Activated naive CD8-positive, alpha-beta T cell (primary cell): ENCODE measurements at regions not wholly inside any gene's neighbourhood (a gene's known extent, or its start where the extent isn't known, plus 50 kb on each side); places are given as distances from the start of the nearest gene placed in this dataset.

Experiments used
- H3K27ac Mint-ChIP-seq: one replicate; pipeline ENCODE4 v1.8.0; 2021; ENCODE audit warnings: mixed read lengths
- H3K27me3 Mint-ChIP-seq: one replicate; pipeline ENCODE4 v1.8.0; 2021; ENCODE audit warnings: mixed read lengths
- H3K36me3 Mint-ChIP-seq: one replicate; pipeline ENCODE4 v1.8.0; 2021; ENCODE audit warnings: mixed read lengths
- H3K4me1 Mint-ChIP-seq: one replicate; pipeline ENCODE4 v1.8.0; 2021; ENCODE audit warnings: low read depth, mixed read lengths
- H3K4me3 Mint-ChIP-seq: one replicate; pipeline ENCODE4 v1.8.0; 2021; ENCODE audit warnings: mild to moderate bottlenecking, mixed read lengths
- H3K9me3 Mint-ChIP-seq: one replicate; pipeline ENCODE4 v1.8.0; 2021; ENCODE audit warnings: low read depth, mixed read lengths

DNA sequence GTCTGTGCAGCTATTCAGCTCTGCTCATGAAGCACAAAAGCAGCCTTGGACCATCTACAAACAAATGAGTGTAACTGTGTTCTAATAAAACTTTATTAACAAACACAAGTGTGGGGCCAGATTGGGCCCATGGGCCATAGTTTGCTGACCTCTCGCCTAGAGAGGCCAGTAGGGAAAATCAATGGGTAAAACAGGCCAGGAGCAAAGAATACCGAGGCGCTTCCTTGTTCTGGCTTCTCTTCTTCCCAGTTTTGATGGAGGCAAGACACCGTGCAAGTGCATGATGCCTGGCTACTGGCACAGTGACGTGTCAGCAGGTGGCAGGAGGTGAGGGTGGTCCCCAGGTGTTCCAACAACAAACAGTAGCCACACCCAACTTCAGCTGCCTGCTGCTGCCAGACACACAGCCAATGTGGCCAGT, 94.3 kb upstream of the SDK1 start:
- no peaks in the 10 kb centered on the region for H3K27me3 Mint-ChIP-seq
- H3K36me3 Mint-ChIP-seq, result no peaks in the 10 kb centered on the region
- H3K27ac Mint-ChIP-seq, result no peak overlapping the region
- no peak overlapping the region for H3K4me3 Mint-ChIP-seq
- no peaks in the 10 kb centered on the region for H3K9me3 Mint-ChIP-seq
- H3K4me1 Mint-ChIP-seq, result no peaks in the 10 kb centered on the region

DNA sequence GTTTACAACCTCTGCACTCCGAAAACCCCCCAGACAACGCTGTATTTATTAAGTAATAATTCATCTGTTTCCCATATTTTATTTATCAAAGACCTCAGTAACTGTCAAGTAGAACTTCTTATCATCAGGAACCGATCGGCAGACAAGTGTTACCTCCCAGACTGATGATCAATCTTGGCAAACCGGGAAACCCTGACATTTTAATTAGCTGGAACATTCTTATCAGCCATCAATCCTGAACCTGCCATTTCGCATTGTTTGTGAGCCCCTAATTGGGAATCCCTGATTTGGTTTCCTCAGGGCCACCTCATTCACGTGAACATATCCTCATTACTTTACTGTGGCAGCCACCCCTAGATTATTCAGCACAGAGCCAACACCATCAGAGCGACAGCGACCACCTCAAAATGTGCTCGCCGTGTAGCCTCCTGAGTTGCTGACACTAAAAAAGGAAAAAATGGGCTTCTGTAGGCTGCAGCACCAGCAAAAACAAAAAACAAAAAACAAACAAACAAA, 93.6 kb upstream of the SDK1 start:
- H3K9me3 Mint-ChIP-seq, result no peaks in the 10 kb centered on the region
- no peaks in the 10 kb centered on the region for H3K36me3 Mint-ChIP-seq

GRCh38 chr7:3210531-3210930, 90.5 kb upstream of the SDK1 start:
- H3K4me1 Mint-ChIP-seq, result no peaks in the 10 kb centered on the region
- no peaks in the 10 kb centered on the region for H3K27me3 Mint-ChIP-seq
- no peaks in the 10 kb centered on the region for H3K36me3 Mint-ChIP-seq
- H3K4me3 Mint-ChIP-seq, result no peak overlapping the region
- H3K9me3 Mint-ChIP-seq, result no peaks in the 10 kb centered on the region
- H3K27ac Mint-ChIP-seq, result no peak overlapping the region

More for the DNA sequence above, 93.6 kb upstream of the SDK1 start:
- Mint-ChIP-seq H3K4me3 (no peak overlapping the region), H3K4me1 (no peaks in the 10 kb centered on the region), H3K27me3 (no peaks in the 10 kb centered on the region), H3K27ac (no peak overlapping the region)

DNA sequence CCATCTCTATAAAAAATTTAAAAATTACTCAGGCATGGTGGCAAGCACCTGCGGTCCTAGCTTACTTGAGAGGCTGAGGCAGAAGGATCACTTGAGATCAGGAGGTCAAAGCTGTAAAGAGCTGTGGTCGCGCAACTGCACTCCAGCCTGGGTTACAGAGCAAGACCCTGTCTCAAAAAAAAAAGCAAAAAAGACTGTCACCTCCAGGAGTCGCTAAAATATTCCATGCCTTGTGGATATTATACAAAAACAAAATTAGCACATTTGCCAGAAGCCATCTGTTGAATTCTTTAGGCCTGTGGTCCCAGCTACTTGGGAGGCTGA, 87.0 kb upstream of the SDK1 start:
- Mint-ChIP-seq H3K27me3 (peaks cover 2% of the 10 kb centered on the region), H3K4me3 (no peak overlapping the region), H3K27ac (no peak overlapping the region), H3K9me3 (no peaks in the 10 kb centered on the region), H3K36me3 (no peaks in the 10 kb centered on the region), H3K4me1 (peaks cover 8% of the 10 kb centered on the region)

- no peak overlapping the region for H3K27ac Mint-ChIP-seq
- no peaks in the 10 kb centered on the region for H3K9me3 Mint-ChIP-seq
- H3K4me1 Mint-ChIP-seq, result peaks cover 9% of the 10 kb centered on the region
- H3K4me3 Mint-ChIP-seq, result no peak overlapping the region
- H3K36me3 Mint-ChIP-seq, result no peaks in the 10 kb centered on the region
- peaks cover 4% of the 10 kb centered on the region for H3K27me3 Mint-ChIP-seq
Measured at GRCh38 chr7:3215624-3216585, 85.1 kb upstream of the SDK1 start.

DNA sequence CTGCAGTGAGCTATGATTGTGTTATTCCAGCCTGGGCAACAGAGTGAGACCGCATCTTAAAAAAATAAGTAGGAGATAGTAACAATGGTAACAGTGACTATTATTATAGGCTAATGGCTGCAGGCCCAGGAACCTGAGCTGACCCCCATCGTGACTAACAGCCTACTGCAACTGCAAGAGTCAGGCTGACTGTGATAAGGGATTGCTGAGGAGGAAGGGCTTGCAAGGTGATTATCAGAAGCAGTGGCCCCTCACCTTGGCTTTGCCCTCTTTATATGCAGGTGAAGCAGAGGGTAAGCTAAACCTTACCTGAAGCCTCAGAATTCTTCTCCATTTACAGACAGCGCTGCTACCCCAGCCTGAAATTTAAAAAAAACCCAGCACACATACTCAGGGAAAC, 83.9 kb upstream of the SDK1 start:
- Mint-ChIP-seq H3K27me3 (peaks cover 6% of the 10 kb centered on the region), H3K4me1 (peaks cover 9% of the 10 kb centered on the region), H3K27ac (no peak overlapping the region), H3K4me3 (no peak overlapping the region), H3K9me3 (no peaks in the 10 kb centered on the region), H3K36me3 (no peaks in the 10 kb centered on the region)

DNA sequence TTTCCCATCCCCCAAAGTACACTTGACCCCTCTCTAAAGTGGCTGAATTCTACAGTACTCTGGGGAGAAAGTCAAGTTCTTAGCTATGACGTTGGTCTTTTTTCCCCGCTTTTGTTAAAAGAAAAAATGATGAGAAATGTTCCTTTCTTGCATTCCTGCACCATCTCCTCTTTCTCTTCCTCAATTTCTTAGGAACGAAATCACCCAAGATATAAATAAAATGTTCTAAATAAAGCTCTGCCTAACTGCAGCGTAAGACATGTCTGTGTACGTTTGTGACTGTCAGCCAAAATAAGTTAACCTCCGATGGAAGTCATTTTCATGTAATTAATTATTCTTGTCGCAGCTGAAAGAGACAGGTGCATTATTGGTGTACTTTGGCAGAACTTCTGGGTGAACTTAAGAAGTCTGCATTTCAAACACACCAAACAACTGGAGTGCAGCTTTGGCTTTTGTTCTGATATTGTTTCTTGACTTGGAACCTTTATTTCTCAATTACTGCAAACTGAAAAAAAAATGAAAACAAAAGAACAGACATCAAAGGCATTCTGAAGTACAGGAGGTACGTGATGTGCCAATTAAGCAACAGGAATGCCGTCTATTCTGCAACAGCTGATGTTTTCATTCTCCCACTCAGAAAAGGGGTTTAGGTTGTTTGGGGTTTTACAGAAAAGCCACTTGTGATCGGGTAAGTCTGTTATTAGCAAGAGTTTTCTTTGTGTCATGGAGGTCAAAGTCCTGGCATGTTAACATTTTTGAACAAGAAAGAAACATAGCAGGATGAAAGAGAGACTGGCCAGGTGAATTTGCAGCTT, 82.4 kb upstream of the SDK1 start:
- peaks cover 7% of the 10 kb centered on the region for H3K27me3 Mint-ChIP-seq
- H3K9me3 Mint-ChIP-seq, result no peaks in the 10 kb centered on the region
- H3K36me3 Mint-ChIP-seq, result no peaks in the 10 kb centered on the region
- H3K27ac Mint-ChIP-seq, result no peak overlapping the region
- no peak overlapping the region for H3K4me3 Mint-ChIP-seq
- H3K4me1 Mint-ChIP-seq, result peaks cover 9% of the 10 kb centered on the region

DNA sequence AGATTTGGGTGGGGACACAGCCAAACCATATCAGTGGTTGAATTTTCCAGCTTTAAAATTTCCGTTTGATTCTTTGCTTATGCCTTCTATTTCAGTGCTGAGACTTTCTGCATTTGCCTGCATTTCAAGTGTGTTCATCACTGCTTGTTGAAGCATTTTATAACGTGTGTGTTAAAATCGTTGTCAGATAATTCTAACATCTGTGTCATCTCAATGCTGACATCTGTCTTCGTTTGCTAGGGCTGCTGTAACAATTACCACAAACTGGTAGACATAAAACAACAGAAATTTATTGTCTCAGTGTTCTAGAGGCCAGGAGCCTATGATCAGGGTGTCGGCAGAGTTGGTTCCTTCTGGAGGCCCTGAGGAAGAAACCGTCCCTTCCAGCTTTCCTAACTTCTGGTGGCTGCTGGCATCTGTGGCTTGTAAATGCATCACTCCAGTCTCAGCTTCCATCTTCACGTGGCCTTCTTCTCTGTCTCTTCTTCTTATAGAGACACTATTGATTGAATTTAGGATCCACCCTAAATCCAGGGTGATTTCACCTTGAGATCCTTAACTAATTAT, 71.1 kb upstream of the SDK1 start:
- Mint-ChIP-seq H3K27me3 (no peaks in the 10 kb centered on the region), H3K36me3 (peaks cover 3% of the 10 kb centered on the region), H3K4me1 (peaks cover 18% of the 10 kb centered on the region), H3K4me3 (no peak overlapping the region), H3K27ac (no peak overlapping the region), H3K9me3 (peaks cover 8% of the 10 kb centered on the region)

GRCh38 chr7:3230908-3231307, 70.1 kb upstream of the SDK1 start:
- Mint-ChIP-seq H3K4me1 (peaks cover 18% of the 10 kb centered on the region), H3K27ac (no peak overlapping the region), H3K36me3 (peaks cover 9% of the 10 kb centered on the region), H3K9me3 (peaks cover 15% of the 10 kb centered on the region), H3K27me3 (no peaks in the 10 kb centered on the region), H3K4me3 (no peak overlapping the region)

GRCh38 chr7:3232228-3232627, 68.8 kb upstream of the SDK1 start:
- Mint-ChIP-seq H3K36me3 (peaks cover 9% of the 10 kb centered on the region), H3K4me3 (no peak overlapping the region), H3K9me3 (peaks cover 15% of the 10 kb centered on the region), H3K27me3 (peaks cover 2% of the 10 kb centered on the region), H3K27ac (no peak overlapping the region), H3K4me1 (peaks cover 18% of the 10 kb centered on the region)

DNA sequence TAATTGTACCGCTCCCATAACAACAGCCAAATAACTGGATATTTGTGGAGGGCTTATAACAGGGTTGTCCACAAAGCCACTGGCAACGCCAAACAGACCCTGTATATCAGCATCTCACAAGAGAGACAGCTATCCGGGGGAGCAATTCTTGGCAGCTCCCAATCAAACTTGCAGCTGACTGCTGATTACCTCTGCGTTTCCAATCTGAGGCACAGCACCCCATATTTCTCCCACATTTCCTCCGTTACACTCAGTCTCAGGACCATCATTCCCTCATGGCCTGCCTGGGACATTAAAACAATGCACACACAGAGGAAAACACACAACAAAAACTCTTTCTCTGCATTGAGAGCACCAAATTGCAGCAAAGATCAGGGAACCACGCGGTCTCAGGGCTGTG, 67.8 kb upstream of the SDK1 start:
- H3K4me1 Mint-ChIP-seq, result peaks cover 10% of the 10 kb centered on the region
- H3K4me3 Mint-ChIP-seq, result no peak overlapping the region
- peaks cover 9% of the 10 kb centered on the region for H3K36me3 Mint-ChIP-seq
- peaks cover 15% of the 10 kb centered on the region for H3K9me3 Mint-ChIP-seq
- peaks cover 2% of the 10 kb centered on the region for H3K27me3 Mint-ChIP-seq
- no peak overlapping the region for H3K27ac Mint-ChIP-seq

DNA sequence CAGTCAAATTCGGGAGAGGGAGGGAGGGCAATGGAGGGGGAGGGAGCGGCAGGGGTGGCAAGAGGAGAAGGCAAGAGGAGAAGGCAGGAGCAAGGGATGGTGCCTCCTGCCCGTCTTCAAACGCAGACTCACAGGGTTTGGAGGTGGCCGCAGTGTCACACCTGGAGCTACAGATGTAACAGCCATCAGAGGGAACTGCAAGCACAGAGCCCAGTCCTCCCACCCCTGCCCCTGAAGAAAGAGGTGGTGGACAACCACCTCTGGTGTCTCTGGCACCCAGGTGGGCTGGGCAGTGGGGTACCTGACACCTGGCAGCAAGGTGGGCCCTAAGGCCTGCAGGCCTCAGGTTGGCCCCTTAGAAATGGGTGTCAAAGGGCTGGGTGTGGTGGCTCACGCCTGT, 67.0 kb upstream of the SDK1 start:
- Mint-ChIP-seq H3K27me3 (peaks cover 2% of the 10 kb centered on the region), H3K4me1 (peaks cover 5% of the 10 kb centered on the region), H3K36me3 (peaks cover 9% of the 10 kb centered on the region), H3K27ac (no peak overlapping the region), H3K4me3 (no peak overlapping the region), H3K9me3 (peaks cover 15% of the 10 kb centered on the region)

- H3K27me3 Mint-ChIP-seq, result peaks cover 2% of the 10 kb centered on the region
- H3K27ac Mint-ChIP-seq, result no peak overlapping the region
- peaks cover 14% of the 10 kb centered on the region for H3K9me3 Mint-ChIP-seq
- no peaks in the 10 kb centered on the region for H3K4me1 Mint-ChIP-seq
- H3K4me3 Mint-ChIP-seq, result no peak overlapping the region
- peaks cover 7% of the 10 kb centered on the region for H3K36me3 Mint-ChIP-seq
Measured at GRCh38 chr7:3234851-3235250, 66.2 kb upstream of the SDK1 start.

DNA sequence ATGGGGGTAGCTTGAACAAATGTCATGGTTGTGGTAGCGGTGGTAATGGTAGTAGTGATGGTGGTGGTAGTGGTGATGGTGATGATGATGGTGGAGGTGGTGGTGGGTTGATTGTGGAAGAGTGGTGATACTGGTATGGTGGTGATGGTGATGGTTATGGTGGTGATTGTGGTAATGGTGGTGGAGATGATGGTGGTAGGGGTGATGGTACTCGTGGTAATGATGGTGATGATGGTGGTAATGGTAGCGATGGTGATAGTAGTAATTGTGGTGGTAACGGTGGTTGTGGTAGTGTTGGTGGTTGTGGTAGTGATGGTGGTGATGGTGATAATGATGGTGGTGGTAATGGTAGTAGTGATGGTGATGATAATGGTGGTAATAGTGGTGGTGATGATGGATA, 65.7 kb upstream of the SDK1 start:
- no peak overlapping the region for H3K4me3 Mint-ChIP-seq
- no peak overlapping the region for H3K27ac Mint-ChIP-seq
- H3K4me1 Mint-ChIP-seq, result no peaks in the 10 kb centered on the region
- peaks cover 2% of the 10 kb centered on the region for H3K27me3 Mint-ChIP-seq
- peaks cover 7% of the 10 kb centered on the region for H3K36me3 Mint-ChIP-seq
- peaks cover 10% of the 10 kb centered on the region for H3K9me3 Mint-ChIP-seq

- H3K9me3 Mint-ChIP-seq, result peaks cover 10% of the 10 kb centered on the region
- H3K4me3 Mint-ChIP-seq, result no peak overlapping the region
- peaks cover 7% of the 10 kb centered on the region for H3K36me3 Mint-ChIP-seq
- H3K4me1 Mint-ChIP-seq, result no peaks in the 10 kb centered on the region
- H3K27me3 Mint-ChIP-seq, result peaks cover 2% of the 10 kb centered on the region
- no peak overlapping the region for H3K27ac Mint-ChIP-seq
Measured at GRCh38 chr7:3236268-3236667, 64.8 kb upstream of the SDK1 start.
